Testis (tissue), 2 donors: ENCODE measurements at regions not wholly inside any gene's neighbourhood (a gene's known extent, or its start where the extent isn't known, plus 50 kb on each side); places are given as distances from the start of the nearest gene placed in this dataset.

Experiments
- POLR2A ChIP-seq: fragments of 450-650 bp; IDR thresholded peaks from one replicate; pipeline ENCODE4 v1.6.1; 2017; ENCODE audit warnings: antibody characterized with exemption, mild to moderate bottlenecking, moderate library complexity
- TF ChIP-seq, protein P1 (sequence below), 3 experiments: fragments of 450-650 bp in 2 of 3; fragments of 200-600 bp in 1 of 3; sonication (generic) in 1 of 3; IDR thresholded peaks; one replicate each; pipeline ENCODE4 v1.5.1; 2016 to 2019; ENCODE audit warnings: antibody characterized with exemption in 3 of 3, mild to moderate bottlenecking in 2 of 3, moderate library complexity in 1 of 3

DNA sequence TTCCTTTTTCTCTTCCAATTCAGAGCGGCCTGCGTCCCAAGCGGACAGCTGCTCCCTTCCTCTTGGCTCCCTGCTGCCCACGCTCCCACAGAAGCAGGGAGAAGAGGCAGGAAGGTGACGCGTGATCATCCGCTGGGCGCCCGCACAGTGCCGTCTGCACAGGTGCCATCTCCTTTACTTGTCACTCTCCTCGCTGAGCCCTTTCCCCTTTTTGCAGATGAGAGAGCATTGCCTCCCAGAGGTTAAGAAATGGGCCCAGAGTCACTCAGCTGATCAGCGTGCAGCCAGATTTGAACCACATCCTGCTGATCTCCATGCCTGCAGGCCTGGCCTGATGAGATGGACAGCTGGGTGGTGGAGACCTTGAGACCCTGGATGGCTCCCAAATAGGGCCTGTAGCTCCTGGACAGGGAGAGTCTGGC is 299.8 kb downstream of the SEC14L1 start:
- TF ChIP-seq POLR2A = no peak
- TF ChIP-seq, protein P1, sequence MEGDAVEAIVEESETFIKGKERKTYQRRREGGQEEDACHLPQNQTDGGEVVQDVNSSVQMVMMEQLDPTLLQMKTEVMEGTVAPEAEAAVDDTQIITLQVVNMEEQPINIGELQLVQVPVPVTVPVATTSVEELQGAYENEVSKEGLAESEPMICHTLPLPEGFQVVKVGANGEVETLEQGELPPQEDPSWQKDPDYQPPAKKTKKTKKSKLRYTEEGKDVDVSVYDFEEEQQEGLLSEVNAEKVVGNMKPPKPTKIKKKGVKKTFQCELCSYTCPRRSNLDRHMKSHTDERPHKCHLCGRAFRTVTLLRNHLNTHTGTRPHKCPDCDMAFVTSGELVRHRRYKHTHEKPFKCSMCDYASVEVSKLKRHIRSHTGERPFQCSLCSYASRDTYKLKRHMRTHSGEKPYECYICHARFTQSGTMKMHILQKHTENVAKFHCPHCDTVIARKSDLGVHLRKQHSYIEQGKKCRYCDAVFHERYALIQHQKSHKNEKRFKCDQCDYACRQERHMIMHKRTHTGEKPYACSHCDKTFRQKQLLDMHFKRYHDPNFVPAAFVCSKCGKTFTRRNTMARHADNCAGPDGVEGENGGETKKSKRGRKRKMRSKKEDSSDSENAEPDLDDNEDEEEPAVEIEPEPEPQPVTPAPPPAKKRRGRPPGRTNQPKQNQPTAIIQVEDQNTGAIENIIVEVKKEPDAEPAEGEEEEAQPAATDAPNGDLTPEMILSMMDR (IDR thresholded peaks at IDR 0.05) = no peak
